ENCODE measurements at regions not wholly inside any gene's neighbourhood (a gene's known extent, or its start where the extent isn't known, plus 50 kb on each side); places are given as distances from the start of the nearest gene placed in this dataset.

- TF ChIP-seq, protein P1, sequence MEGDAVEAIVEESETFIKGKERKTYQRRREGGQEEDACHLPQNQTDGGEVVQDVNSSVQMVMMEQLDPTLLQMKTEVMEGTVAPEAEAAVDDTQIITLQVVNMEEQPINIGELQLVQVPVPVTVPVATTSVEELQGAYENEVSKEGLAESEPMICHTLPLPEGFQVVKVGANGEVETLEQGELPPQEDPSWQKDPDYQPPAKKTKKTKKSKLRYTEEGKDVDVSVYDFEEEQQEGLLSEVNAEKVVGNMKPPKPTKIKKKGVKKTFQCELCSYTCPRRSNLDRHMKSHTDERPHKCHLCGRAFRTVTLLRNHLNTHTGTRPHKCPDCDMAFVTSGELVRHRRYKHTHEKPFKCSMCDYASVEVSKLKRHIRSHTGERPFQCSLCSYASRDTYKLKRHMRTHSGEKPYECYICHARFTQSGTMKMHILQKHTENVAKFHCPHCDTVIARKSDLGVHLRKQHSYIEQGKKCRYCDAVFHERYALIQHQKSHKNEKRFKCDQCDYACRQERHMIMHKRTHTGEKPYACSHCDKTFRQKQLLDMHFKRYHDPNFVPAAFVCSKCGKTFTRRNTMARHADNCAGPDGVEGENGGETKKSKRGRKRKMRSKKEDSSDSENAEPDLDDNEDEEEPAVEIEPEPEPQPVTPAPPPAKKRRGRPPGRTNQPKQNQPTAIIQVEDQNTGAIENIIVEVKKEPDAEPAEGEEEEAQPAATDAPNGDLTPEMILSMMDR (IDR thresholded peaks at IDR 0.05): no peak
- intact Hi-C loops (cut with DNase I; ENCODE audit: low total_unique reads): no loop called here
- no peak for DNase-seq
These were observed 114.4 kb upstream of the API5 start for GRCh38 chr11:43197379-43197778.

GRCh38 chr11:43200031-43200430, 111.8 kb upstream of the API5 start:
- no peak overlapping the region for H3K4me3 ChIP-seq
- no peaks in the 10 kb centered on the region for H3K4me1 ChIP-seq
- H3K27me3 ChIP-seq: no peaks in the 10 kb centered on the region
- no peaks in the 10 kb centered on the region for H3K36me3 ChIP-seq
- intact Hi-C loops (cut with DNase I; ENCODE audit: low total_unique reads): no loop called here
- H3K9me3 ChIP-seq: no peaks in the 10 kb centered on the region
- DNase-seq: no peak
- H3K27ac ChIP-seq: no peak overlapping the region
- TF ChIP-seq, protein P1 (IDR thresholded peaks at IDR 0.05): no peak

More at GRCh38 chr11:43197379-43197778, 114.4 kb upstream of the API5 start:
- Histone ChIP-seq H3K4me3 (no peak overlapping the region), H3K9me3 (no peaks in the 10 kb centered on the region), H3K27ac (no peak overlapping the region), H3K4me1 (no peaks in the 10 kb centered on the region), H3K27me3 (no peaks in the 10 kb centered on the region), H3K36me3 (no peaks in the 10 kb centered on the region)

GRCh38 chr11:43212279-43212678, 99.5 kb upstream of the API5 start:
- DNase-seq: no peak
- Histone ChIP-seq H3K36me3 (no peaks in the 10 kb centered on the region), H3K4me3 (no peak overlapping the region), H3K9me3 (peaks cover 0 to 6% (median 0%) of the 10 kb centered on the region in 3 donors), H3K27ac (no peak overlapping the region), H3K4me1 (no peaks in the 10 kb centered on the region), H3K27me3 (no peaks in the 10 kb centered on the region)
- TF ChIP-seq, protein P1 (IDR thresholded peaks at IDR 0.05): no peak
- intact Hi-C loops (cut with DNase I; ENCODE audit: low total_unique reads): no loop called here

- Histone ChIP-seq H3K27me3 (no peaks in the 10 kb centered on the region), H3K9me3 (peaks cover 0 to 6% (median 0%) of the 10 kb centered on the region in 3 donors), H3K4me1 (no peaks in the 10 kb centered on the region), H3K27ac (no peak overlapping the region), H3K4me3 (no peak overlapping the region), H3K36me3 (no peaks in the 10 kb centered on the region)
- no peak for DNase-seq
- TF ChIP-seq, protein P1 (IDR thresholded peaks at IDR 0.05): no peak
- intact Hi-C loops (cut with DNase I; ENCODE audit: low total_unique reads): no loop called here
These were observed 97.3 kb upstream of the API5 start for GRCh38 chr11:43214471-43214870.

- no peaks in the 10 kb centered on the region for H3K27me3 ChIP-seq
- TF ChIP-seq, protein P1 (IDR thresholded peaks at IDR 0.05): no peak
- no peaks in the 10 kb centered on the region for H3K36me3 ChIP-seq
- H3K9me3 ChIP-seq: no peaks in the 10 kb centered on the region
- no peak overlapping the region for H3K27ac ChIP-seq
- intact Hi-C loops (cut with DNase I; ENCODE audit: low total_unique reads): no loop called here
- no peak overlapping the region for H3K4me3 ChIP-seq
- no peaks in the 10 kb centered on the region for H3K4me1 ChIP-seq
- no peak for DNase-seq
These were observed 93.9 kb upstream of the API5 start for GRCh38 chr11:43217849-43218248.

GRCh38 chr11:43222215-43222614, 89.6 kb upstream of the API5 start:
- intact Hi-C loops (cut with DNase I; ENCODE audit: low total_unique reads): no loop called here
- DNase-seq: no peak

More at GRCh38 chr11:43222215-43222614, 89.6 kb upstream of the API5 start:
- Histone ChIP-seq H3K4me3 (no peak overlapping the region), H3K4me1 (no peaks in the 10 kb centered on the region), H3K27me3 (no peaks in the 10 kb centered on the region), H3K9me3 (no peaks in the 10 kb centered on the region), H3K27ac (no peak overlapping the region), H3K36me3 (no peaks in the 10 kb centered on the region)
- TF ChIP-seq, protein P1 (IDR thresholded peaks at IDR 0.05): no peak

All from tibial artery (tissue), 4 donors.